Stimulated activated CD4-positive, alpha-beta T cell treated with anti-CD3 and anti-CD28 coated beads, Interleukin-2, amount 100 ng/mL, for 48 hours (primary cell): ENCODE measurements at regions not wholly inside any gene's neighbourhood (a gene's known extent, or its start where the extent isn't known, plus 50 kb on each side); places are given as distances from the start of the nearest gene placed in this dataset.

ENCODE experiments used
- DNase-seq, 2 donors: peaks; one replicate each; pipeline ENCODE4 v3.0.0-alpha.2; 2020

- DNase-seq = no peak
Observed at GRCh38 chr4:4689694-4690440, 148.0 kb upstream of the STX18 start.

- DNase-seq = no peak
Observed at GRCh38 chr4:4687935-4688727, 146.3 kb upstream of the STX18 start.

GRCh38 chr4:4687100-4687499 is 145.3 kb upstream of the STX18 start:
- no peak for DNase-seq

GRCh38 chr4:4685810-4686795 is 144.3 kb upstream of the STX18 start:
- no peak for DNase-seq

GRCh38 chr4:4681653-4682052 is 139.8 kb upstream of the STX18 start:
- DNase-seq = no peak

GRCh38 chr4:4680758-4681157 is 138.9 kb upstream of the STX18 start:
- DNase-seq = no peak

- DNase-seq = no peak
Observed at GRCh38 chr4:4680243-4680642, 138.4 kb upstream of the STX18 start.

GRCh38 chr4:4677556-4678522 is 136.0 kb upstream of the STX18 start:
- DNase-seq = no peak

GRCh38 chr4:4675641-4676040 is 133.8 kb upstream of the STX18 start:
- DNase-seq = no peak

GRCh38 chr4:4675051-4675581 is 133.3 kb upstream of the STX18 start:
- DNase-seq = no peak

- DNase-seq = no peak
Observed at GRCh38 chr4:4673070-4673469, 131.2 kb upstream of the STX18 start.

GRCh38 chr4:4672402-4672801 is 130.6 kb upstream of the STX18 start:
- no peak for DNase-seq

- no peak for DNase-seq
Observed at GRCh38 chr4:4671774-4672349, 130.0 kb upstream of the STX18 start.

- DNase-seq = no peak
Observed at GRCh38 chr4:4670869-4671268, 129.0 kb upstream of the STX18 start.

GRCh38 chr4:4668355-4669210 is 126.7 kb upstream of the STX18 start:
- DNase-seq = no peak

- DNase-seq = no peak
Observed at GRCh38 chr4:4667622-4668081, 125.8 kb upstream of the STX18 start.

- DNase-seq = no peak
Observed at GRCh38 chr4:4666693-4667621, 125.1 kb upstream of the STX18 start.

GRCh38 chr4:4666187-4666586 is 124.3 kb upstream of the STX18 start:
- DNase-seq = no peak

- DNase-seq = no peak
Observed at GRCh38 chr4:4664234-4664633, 122.4 kb upstream of the STX18 start.
